DOHH2 (cell line): ENCODE measurements at regions not wholly inside any gene's neighbourhood (a gene's known extent, or its start where the extent isn't known, plus 50 kb on each side); places are given as distances from the start of the nearest gene placed in this dataset.

Source experiments
- H3F3A ChIP-seq: fragments of 200-600 bp; sonication (generic), shearing (Covaris generic); 2 replicates; pipeline ENCODE4 v1.6.0; 2016; ENCODE audit warnings: antibody characterized with exemption, mild to moderate bottlenecking; ENCODE audit not compliant: control insufficient read depth, insufficient read depth
- H3K27ac ChIP-seq: fragments of 200-600 bp; sonication (generic); 2 replicates; pipeline ENCODE4 v1.5.1; 2014; ENCODE audit warnings: low read depth, mild to moderate bottlenecking, low read length, moderate library complexity
- H3K27me3 ChIP-seq: fragments of 200-600 bp; sonication (generic); 2 replicates; pipeline ENCODE4 v1.6.1; 2014; ENCODE audit warnings: mild to moderate bottlenecking, low read length, mixed read lengths; ENCODE audit not compliant: control insufficient read depth
- H3K36me3 ChIP-seq: fragments of 200-600 bp; sonication (generic); 2 replicates; pipeline ENCODE4 v1.6.1; 2014; ENCODE audit warnings: mild to moderate bottlenecking, low read length, moderate library complexity, mixed read lengths; ENCODE audit not compliant: control insufficient read depth
- H3K4me1 ChIP-seq: fragments of 200-600 bp; sonication (generic); 2 replicates; pipeline ENCODE4 v1.6.1; 2014; ENCODE audit warnings: mild to moderate bottlenecking, low read length, mixed read lengths; ENCODE audit not compliant: control insufficient read depth
- H3K4me2 ChIP-seq: fragments of 200-600 bp; sonication (generic); 2 replicates; pipeline ENCODE4 v1.6.0; 2014; ENCODE audit warnings: mild to moderate bottlenecking, low read length, moderate library complexity
- H3K4me3 ChIP-seq: fragments of 200-600 bp; sonication (generic); 2 replicates; pipeline ENCODE4 v1.5.1; 2014; ENCODE audit warnings: mild to moderate bottlenecking, low read length, mixed read lengths
- H3K79me2 ChIP-seq: fragments of 200-600 bp; sonication (generic); 2 replicates; pipeline ENCODE4 v1.6.1; 2014; ENCODE audit warnings: mild to moderate bottlenecking, low read length, mixed read lengths; ENCODE audit not compliant: control insufficient read depth
- H3K9me2 ChIP-seq: fragments of 200-600 bp; sonication (generic); replicated peaks from 2 replicates; pipeline ENCODE4 v1.6.1; 2014; ENCODE audit warnings: mild to moderate bottlenecking, low read length, mixed read lengths; ENCODE audit not compliant: control insufficient read depth
- H3K9me3 ChIP-seq: fragments of 200-600 bp; sonication (generic); 2 replicates; pipeline ENCODE4 v1.6.1; 2014; ENCODE audit warnings: antibody characterized with exemption, low read length, mixed read lengths; ENCODE audit not compliant: control insufficient read depth, insufficient read depth
- H4K20me1 ChIP-seq: fragments of 200-600 bp; sonication (generic); 2 replicates; pipeline ENCODE4 v1.6.0; 2014; ENCODE audit warnings: low read depth, mild to moderate bottlenecking, antibody characterized with exemption, low read length, moderate library complexity; ENCODE audit not compliant: control insufficient read depth, insufficient read depth
- EZH2phosphoT487 ChIP-seq: fragments of 200-600 bp; sonication (generic); IDR thresholded peaks from 2 replicates; pipeline ENCODE4 v1.6.1; 2017; ENCODE audit warnings: borderline replicate concordance, mild to moderate bottlenecking, antibody characterized with exemption, low read length, moderate library complexity, mixed read lengths
- TF ChIP-seq, protein P1 (sequence below): fragments of 200-600 bp; sonication (generic); IDR thresholded peaks from one replicate; pipeline ENCODE4 v1.5.1; 2014; ENCODE audit warnings: antibody characterized with exemption, mild to moderate bottlenecking, low read depth, low read length; ENCODE audit not compliant: poor library complexity, severe bottlenecking

DNA sequence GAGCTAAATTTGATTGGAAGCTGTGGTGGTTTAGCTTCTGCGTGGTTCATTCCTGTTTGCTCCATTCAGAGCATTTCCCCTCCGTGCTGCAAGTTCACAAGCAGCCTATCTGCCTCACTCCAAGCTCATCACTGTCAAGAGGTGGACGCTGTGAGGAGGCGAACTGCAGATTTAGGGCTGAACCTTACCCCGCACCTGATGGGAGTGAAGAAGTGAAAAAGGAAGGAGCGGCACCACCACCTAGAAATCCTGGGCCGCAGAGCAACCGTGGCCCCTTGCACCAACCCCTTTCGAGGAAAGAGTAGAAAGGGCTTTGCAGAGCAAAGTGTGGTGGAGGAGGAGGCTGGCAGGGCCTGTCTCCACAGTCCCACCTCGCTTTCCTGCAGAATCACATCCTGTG is 117.4 kb downstream of the IER5 start:
- H3F3A ChIP-seq, result no peaks in the 10 kb centered on the region
- no peaks in the 10 kb centered on the region for H3K9me2 ChIP-seq
- no peaks in the 10 kb centered on the region for H3K79me2 ChIP-seq
- H3K27ac ChIP-seq, result no peak overlapping the region
- no peak overlapping the region for H3K4me2 ChIP-seq
- no peaks in the 10 kb centered on the region for H3K9me3 ChIP-seq
- H3K27me3 ChIP-seq, result no peaks in the 10 kb centered on the region
- TF ChIP-seq EZH2phosphoT487, result no peak
- TF ChIP-seq, protein P1, sequence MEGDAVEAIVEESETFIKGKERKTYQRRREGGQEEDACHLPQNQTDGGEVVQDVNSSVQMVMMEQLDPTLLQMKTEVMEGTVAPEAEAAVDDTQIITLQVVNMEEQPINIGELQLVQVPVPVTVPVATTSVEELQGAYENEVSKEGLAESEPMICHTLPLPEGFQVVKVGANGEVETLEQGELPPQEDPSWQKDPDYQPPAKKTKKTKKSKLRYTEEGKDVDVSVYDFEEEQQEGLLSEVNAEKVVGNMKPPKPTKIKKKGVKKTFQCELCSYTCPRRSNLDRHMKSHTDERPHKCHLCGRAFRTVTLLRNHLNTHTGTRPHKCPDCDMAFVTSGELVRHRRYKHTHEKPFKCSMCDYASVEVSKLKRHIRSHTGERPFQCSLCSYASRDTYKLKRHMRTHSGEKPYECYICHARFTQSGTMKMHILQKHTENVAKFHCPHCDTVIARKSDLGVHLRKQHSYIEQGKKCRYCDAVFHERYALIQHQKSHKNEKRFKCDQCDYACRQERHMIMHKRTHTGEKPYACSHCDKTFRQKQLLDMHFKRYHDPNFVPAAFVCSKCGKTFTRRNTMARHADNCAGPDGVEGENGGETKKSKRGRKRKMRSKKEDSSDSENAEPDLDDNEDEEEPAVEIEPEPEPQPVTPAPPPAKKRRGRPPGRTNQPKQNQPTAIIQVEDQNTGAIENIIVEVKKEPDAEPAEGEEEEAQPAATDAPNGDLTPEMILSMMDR, result no peak
- no peaks in the 10 kb centered on the region for H3K4me1 ChIP-seq
- no peak overlapping the region for H3K4me3 ChIP-seq
- no peaks in the 10 kb centered on the region for H3K36me3 ChIP-seq
- H4K20me1 ChIP-seq, result no peaks in the 10 kb centered on the region

DNA sequence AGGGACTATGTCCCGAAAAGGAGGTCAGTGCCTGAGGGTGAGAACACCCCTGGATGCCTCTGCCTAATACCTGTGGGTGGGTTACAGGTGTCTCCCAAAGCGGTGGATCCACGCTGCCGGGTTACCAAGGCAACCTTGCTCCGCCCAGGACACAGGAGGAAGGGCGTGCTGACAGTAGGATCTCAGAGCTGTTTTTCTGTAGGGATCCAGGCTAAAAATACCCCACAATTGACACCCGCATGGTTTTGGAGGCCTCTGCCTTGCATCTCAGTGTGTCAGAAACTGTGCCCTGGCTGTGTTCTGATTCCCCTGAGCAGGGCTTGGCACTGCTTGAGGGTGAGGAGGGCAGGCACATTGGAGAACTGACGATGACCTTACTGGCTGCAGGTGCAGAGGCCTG is 118.0 kb downstream of the IER5 start:
- Histone ChIP-seq H3K4me1 (no peaks in the 10 kb centered on the region), H3K4me2 (no peak overlapping the region), H3K9me3 (no peaks in the 10 kb centered on the region), H3F3A (no peaks in the 10 kb centered on the region), H3K79me2 (no peaks in the 10 kb centered on the region), H3K36me3 (no peaks in the 10 kb centered on the region), H3K27ac (no peak overlapping the region), H4K20me1 (no peaks in the 10 kb centered on the region), H3K4me3 (no peak overlapping the region), H3K27me3 (no peaks in the 10 kb centered on the region), H3K9me2 (no peaks in the 10 kb centered on the region)
- TF ChIP-seq, protein P1, result no peak
- TF ChIP-seq EZH2phosphoT487, result no peak

GRCh38 chr1:181206979-181207790 is 118.7 kb downstream of the IER5 start:
- Histone ChIP-seq H3K9me3 (no peaks in the 10 kb centered on the region), H3K4me2 (no peak overlapping the region), H4K20me1 (no peaks in the 10 kb centered on the region), H3K4me1 (no peaks in the 10 kb centered on the region), H3K27me3 (no peaks in the 10 kb centered on the region), H3F3A (no peaks in the 10 kb centered on the region), H3K4me3 (no peak overlapping the region), H3K9me2 (no peaks in the 10 kb centered on the region), H3K36me3 (no peaks in the 10 kb centered on the region), H3K79me2 (no peaks in the 10 kb centered on the region), H3K27ac (no peak overlapping the region)
- no peak for TF ChIP-seq EZH2phosphoT487
- TF ChIP-seq, protein P1, result no peak
